Spleen (tissue), 7 donors: ENCODE measurements at regions not wholly inside any gene's neighbourhood (a gene's known extent, or its start where the extent isn't known, plus 50 kb on each side); places are given as distances from the start of the nearest gene placed in this dataset.

ENCODE experiments used
- POLR2A ChIP-seq, 3 donors: fragments of 450-650 bp; IDR thresholded peaks; one replicate each; pipeline ENCODE4 v1.5.1; 2017; ENCODE audit warnings: antibody characterized with exemption in 3 of 3, mild to moderate bottlenecking in 1 of 3
- TF ChIP-seq, protein P1 (sequence below), 11 experiments: fragments of 200-600 bp in 7 of 11; fragments of 450-650 bp in 4 of 11; sonication (generic) in 4 of 11; IDR thresholded peaks in 8 of 11; conservative IDR thresholded peaks in 3 of 11; 1 replicate in 7 of 11; 2 replicates in 4 of 11; pipeline versions ENCODE4 v1.4.0 to v1.8.0; 2016 to 2021; ENCODE audit warnings: antibody characterized with exemption in 11 of 11, inconsistent platforms in 4 of 11, mild to moderate bottlenecking in 1 of 11
- donor health status: DM: no; HTN: no; CAD: no; lungs with moderate emphysema.
- donor health status: DM: no; HTN: no; CAD: no.
- donor health status: DM: no; HTN: no; CAD: no.

DNA sequence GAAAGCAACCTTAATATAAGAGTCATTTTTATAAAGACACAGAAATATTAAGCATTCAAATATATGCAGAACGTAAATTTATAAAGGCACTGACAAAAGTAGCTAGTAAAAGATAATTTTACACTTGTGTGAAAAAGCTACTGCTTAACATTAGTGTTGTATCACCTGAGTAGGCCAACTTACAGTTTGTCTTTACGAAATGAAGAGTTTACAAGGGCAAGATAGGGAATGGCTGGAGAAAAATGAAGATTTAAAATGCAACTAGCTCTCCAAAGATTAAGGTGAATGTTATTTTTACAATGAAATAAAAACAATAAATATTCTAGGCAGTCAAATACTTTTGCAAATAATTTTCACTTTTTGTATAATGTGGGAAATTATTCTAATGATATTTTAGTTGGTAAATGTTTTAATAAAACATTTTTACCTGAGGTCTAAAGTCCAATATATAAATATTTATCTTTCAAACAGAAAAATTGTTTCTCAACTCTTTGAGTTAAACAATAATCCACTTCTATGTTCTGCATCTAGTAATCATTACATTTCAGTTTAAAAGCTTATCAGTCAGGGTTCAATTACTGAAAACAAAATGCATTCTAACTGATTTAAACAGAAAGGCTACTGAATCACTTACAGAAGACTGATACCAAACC lies 382.6 kb downstream of the IPMK start:
- no peak for TF ChIP-seq POLR2A (IDR thresholded peaks at IDR 0.05)
- TF ChIP-seq, protein P1, sequence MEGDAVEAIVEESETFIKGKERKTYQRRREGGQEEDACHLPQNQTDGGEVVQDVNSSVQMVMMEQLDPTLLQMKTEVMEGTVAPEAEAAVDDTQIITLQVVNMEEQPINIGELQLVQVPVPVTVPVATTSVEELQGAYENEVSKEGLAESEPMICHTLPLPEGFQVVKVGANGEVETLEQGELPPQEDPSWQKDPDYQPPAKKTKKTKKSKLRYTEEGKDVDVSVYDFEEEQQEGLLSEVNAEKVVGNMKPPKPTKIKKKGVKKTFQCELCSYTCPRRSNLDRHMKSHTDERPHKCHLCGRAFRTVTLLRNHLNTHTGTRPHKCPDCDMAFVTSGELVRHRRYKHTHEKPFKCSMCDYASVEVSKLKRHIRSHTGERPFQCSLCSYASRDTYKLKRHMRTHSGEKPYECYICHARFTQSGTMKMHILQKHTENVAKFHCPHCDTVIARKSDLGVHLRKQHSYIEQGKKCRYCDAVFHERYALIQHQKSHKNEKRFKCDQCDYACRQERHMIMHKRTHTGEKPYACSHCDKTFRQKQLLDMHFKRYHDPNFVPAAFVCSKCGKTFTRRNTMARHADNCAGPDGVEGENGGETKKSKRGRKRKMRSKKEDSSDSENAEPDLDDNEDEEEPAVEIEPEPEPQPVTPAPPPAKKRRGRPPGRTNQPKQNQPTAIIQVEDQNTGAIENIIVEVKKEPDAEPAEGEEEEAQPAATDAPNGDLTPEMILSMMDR (IDR thresholded peaks at IDR 0.05 in 8 of 11, conservative IDR thresholded peaks at IDR 0.05 in 3 of 11) = no peak
